OCI-LY1 (cell line): ENCODE measurements at regions not wholly inside any gene's neighbourhood (a gene's known extent, or its start where the extent isn't known, plus 50 kb on each side); places are given as distances from the start of the nearest gene placed in this dataset.

Experiments used
- EZH2 ChIP-seq: fragments of 200-600 bp; sonication (generic), shearing (Covaris generic); IDR thresholded peaks from 2 replicates; pipeline ENCODE4 v1.8.0; 2017; ENCODE audit warnings: borderline replicate concordance, mixed run types, mild to moderate bottlenecking, antibody characterized with exemption, low read length, moderate library complexity, mixed read lengths
- TF ChIP-seq, protein P1 (sequence below): fragments of 200-600 bp; sonication (generic), shearing (Covaris generic); IDR thresholded peaks from 2 replicates; pipeline ENCODE4 v1.5.1; 2017; ENCODE audit warnings: mild to moderate bottlenecking, antibody characterized with exemption, low read length, moderate library complexity, mixed read lengths

DNA sequence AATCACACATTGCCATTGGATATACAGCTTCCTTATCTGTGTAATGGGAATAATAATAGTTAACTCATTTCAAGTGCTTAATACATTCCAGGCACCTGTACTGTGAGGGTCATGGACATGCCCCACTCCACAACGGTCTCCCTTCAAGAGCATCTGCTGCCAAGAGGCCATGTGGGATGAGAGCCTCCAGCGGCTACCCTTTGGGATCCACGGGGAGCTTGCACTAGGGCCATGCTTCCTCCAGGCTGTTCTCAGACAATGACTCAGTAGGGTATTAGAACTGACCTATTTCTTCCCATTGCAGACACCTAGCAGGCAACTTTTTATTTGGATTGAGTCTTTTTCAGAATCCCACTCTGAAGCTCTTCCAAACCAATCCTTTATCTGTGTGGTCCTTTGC, 1078.9 kb downstream of the TUSC7 start:
- TF ChIP-seq, protein P1, sequence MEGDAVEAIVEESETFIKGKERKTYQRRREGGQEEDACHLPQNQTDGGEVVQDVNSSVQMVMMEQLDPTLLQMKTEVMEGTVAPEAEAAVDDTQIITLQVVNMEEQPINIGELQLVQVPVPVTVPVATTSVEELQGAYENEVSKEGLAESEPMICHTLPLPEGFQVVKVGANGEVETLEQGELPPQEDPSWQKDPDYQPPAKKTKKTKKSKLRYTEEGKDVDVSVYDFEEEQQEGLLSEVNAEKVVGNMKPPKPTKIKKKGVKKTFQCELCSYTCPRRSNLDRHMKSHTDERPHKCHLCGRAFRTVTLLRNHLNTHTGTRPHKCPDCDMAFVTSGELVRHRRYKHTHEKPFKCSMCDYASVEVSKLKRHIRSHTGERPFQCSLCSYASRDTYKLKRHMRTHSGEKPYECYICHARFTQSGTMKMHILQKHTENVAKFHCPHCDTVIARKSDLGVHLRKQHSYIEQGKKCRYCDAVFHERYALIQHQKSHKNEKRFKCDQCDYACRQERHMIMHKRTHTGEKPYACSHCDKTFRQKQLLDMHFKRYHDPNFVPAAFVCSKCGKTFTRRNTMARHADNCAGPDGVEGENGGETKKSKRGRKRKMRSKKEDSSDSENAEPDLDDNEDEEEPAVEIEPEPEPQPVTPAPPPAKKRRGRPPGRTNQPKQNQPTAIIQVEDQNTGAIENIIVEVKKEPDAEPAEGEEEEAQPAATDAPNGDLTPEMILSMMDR = no peak
- no peak for TF ChIP-seq EZH2
